GM06990 (cell line): ENCODE measurements at regions not wholly inside any gene's neighbourhood (a gene's known extent, or its start where the extent isn't known, plus 50 kb on each side); places are given as distances from the start of the nearest gene placed in this dataset.
"Not testable (repeated sequence)": the region's sequence is repeated elsewhere in the genome, so short reads cannot be mapped to it uniquely, and the experiment has no call there.

Experiments used
- DNase-seq: peaks from one replicate; pipeline ENCODE4 v3.0.0-alpha.2; 2011; ENCODE audit not compliant: insufficient read length; ENCODE audit errors: extremely low read depth
- H3K27me3 ChIP-seq: replicated peaks from 2 replicates; pipeline ENCODE4 v1.6.0; 2011; ENCODE audit warnings: low read length; ENCODE audit not compliant: control insufficient read depth, insufficient read depth
- H3K36me3 ChIP-seq: 2 replicates; pipeline ENCODE4 v1.5.1; 2011; ENCODE audit warnings: low read length; ENCODE audit not compliant: control insufficient read depth, insufficient read depth
- H3K4me3 ChIP-seq: replicated peaks from 2 replicates; pipeline ENCODE4 v1.5.1; 2011; ENCODE audit warnings: low read depth, mild to moderate bottlenecking, control low read depth, low read length
- CTCF ChIP-seq: IDR thresholded peaks from 2 replicates; pipeline ENCODE4 v1.5.1; 2011; ENCODE audit warnings: low read length, control low read depth, mild to moderate bottlenecking, inconsistent platforms; ENCODE audit not compliant: insufficient read depth, poor library complexity, severe bottlenecking

GRCh38 chr2:19099181-19099580, 259.2 kb downstream of the OSR1 start:
- H3K27me3 ChIP-seq, result no peaks in the 10 kb centered on the region
- no peak overlapping the region for H3K4me3 ChIP-seq
- TF ChIP-seq CTCF, result no peak
- peak; percentile 9 for DNase-seq
- no peaks in the 10 kb centered on the region for H3K36me3 ChIP-seq

GRCh38 chr2:19098467-19099160, 259.8 kb downstream of the OSR1 start:
- no peak for TF ChIP-seq CTCF
- H3K27me3 ChIP-seq, result no peaks in the 10 kb centered on the region
- no peak overlapping the region for H3K4me3 ChIP-seq
- no peak for DNase-seq
- H3K36me3 ChIP-seq, result no peaks in the 10 kb centered on the region

- not testable (repeated sequence) for H3K4me3 ChIP-seq, H3K36me3 ChIP-seq, DNase-seq, H3K27me3 ChIP-seq
These were observed 268.9 kb downstream of the OSR1 start for GRCh38 chr2:19089476-19089875.

- no peak for DNase-seq
- TF ChIP-seq CTCF, result no peak
These were observed 272.2 kb downstream of the OSR1 start for GRCh38 chr2:19086231-19086651.

GRCh38 chr2:19078709-19079108, 279.7 kb downstream of the OSR1 start:
- Histone ChIP-seq H3K27me3 (no peaks in the 10 kb centered on the region), H3K4me3 (no peak overlapping the region), H3K36me3 (no peaks in the 10 kb centered on the region)
- DNase-seq, result no peak
- no peak for TF ChIP-seq CTCF

More at GRCh38 chr2:19086231-19086651, 272.2 kb downstream of the OSR1 start:
- Histone ChIP-seq H3K27me3 (no peaks in the 10 kb centered on the region), H3K4me3 (no peak overlapping the region), H3K36me3 (no peaks in the 10 kb centered on the region)

- TF ChIP-seq CTCF, result no peak
- no peak overlapping the region for H3K4me3 ChIP-seq
- no peaks in the 10 kb centered on the region for H3K36me3 ChIP-seq
- peak; percentile 3 for DNase-seq
- no peaks in the 10 kb centered on the region for H3K27me3 ChIP-seq
These were observed 284.9 kb downstream of the OSR1 start for GRCh38 chr2:19073522-19073921.
